ENCODE measurements at regions not wholly inside any gene's neighbourhood (a gene's known extent, or its start where the extent isn't known, plus 50 kb on each side); places are given as distances from the start of the nearest gene placed in this dataset.
"Not testable (repeated sequence)": the region's sequence is repeated elsewhere in the genome, so short reads cannot be mapped to it uniquely, and the experiment has no call there.

DNA sequence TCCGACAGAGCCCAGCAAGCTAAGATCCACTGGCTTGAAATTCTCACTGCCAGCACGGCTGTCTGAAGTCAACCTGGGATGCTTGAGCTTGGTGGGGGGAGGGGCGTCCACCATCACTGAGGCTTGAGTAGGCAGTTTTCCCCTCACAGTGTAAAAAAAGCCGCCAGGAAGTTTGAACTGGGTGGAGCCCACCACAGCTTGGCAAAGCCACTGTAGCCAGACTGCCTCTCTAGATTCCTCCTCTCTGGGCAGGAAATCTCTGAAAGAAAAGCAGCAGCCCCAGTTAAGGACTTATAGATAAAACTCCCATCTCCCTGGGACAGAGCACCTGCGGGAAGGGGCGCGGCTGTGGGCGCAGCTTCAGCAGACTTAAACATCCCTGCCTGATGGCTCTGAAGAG, 68.7 kb upstream of the LIPC start:
- not testable (repeated sequence) for DNase-seq

DNA sequence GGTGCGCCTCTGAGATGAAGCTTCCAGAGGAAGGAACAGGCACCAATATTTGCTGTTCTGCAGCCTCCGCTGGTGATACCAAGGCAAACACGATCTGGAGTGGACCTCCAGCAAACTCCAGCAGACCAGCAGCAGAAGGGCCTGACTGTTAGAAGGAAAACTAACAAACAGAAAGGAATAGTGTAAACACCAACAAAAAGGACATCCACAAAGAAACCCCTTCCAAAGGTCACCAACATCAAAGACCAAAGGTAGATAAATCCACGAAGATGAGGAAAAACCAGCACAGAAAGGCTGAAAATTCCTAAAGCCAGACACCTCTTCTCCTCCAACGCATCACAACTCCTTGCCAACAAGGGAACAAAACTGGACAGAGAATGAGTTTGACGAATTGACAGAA, 68.1 kb upstream of the LIPC start:
- not testable (repeated sequence) for DNase-seq

DNA sequence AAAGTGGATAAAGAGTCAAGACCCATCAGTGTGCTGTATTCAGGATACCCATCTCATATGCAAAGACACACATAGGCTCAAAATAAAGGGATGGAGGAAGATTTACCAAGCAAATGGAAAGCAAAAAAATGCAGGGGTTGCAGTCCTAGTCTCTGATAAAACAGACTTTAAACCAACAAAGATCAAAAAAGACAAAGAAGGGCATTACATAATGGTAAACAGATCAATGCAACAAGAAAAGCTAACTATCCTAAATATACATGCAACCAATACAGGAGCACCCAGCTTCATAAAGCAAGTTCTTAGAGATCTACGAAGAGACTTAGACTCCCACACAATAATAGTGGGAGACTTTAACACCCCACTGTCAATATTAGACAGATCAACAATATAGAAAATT, 66.7 kb upstream of the LIPC start:
- DNase-seq = not testable (repeated sequence)

DNA sequence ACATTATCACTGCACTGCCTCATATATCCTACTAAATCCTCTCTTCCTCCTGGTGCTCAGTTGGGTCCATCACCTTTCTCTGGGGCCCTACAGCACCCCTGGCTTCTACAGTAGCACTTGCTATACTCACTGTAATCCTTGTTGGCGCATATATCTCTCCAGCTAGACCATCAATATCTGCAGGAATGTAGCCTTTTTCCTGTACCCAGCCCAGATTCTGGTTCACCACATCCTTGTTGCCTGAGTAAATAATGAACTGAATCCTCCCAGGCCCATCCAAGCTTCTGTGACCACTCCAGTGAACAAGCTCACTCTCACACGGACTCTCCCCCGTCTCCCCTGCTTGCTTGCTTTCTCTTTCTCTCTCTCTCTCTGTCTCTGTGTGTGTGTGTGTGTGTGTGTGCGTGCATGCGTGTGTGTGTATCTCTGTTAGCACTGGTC, 62.5 kb upstream of the LIPC start:
- peak; percentile 57 for DNase-seq

DNA sequence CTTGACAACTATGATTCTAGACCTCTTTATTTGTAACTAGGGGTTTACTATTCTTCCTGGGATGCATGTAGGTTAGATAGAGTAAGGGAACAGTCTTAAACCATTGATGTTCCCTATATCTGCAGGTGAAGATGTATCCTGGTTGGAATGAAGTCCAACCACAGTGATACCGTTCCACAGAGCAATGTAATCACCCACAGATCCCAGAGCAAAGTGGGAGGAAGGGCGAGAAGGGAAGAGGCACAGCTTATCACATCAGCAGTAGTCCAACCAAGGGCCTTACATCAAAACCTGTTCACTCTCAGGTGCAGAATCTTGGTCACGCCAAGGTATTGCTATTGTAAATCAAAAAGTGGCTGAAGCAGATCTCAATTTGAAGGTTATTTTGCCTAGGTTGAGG, 61.8 kb upstream of the LIPC start:
- no peak for DNase-seq

DNA sequence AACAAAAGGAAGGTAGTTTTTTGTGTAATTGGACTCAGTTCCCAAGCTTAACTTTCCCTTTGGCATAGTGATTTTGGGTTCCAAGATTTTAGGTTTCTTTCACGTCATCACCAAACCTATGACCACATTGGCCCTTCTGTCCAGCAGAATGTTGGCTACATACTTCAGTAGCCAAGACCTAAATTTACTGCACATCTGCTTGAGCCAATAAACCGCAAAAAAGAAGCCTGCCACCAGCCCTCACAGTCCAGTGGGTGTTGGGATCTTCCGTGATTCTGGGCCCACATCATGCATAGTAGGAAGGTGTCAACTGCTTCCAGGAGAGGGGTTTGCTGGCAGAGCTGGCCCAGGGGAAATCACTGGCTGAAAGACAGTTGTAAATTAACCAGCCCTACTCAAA, 57.6 kb upstream of the LIPC start:
- no peak for DNase-seq

DNA sequence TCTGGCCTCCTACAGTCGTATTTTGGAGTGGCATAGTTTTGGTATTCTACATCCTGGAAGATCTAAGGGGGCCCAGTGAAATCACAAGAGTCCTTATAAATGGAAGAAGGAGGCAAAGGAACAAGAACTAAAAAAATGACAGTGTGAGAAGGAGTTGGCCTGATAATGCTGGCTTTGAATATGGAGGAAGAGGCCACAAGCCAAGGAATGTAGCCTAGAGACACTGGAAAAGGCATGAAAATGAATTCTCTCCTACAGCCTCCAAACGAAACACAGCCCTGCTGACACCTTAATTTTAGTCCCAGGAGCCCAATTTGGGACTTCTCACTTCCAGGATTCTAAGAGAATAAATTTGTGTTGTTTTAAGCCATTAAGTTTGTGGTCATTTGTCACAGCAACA, 54.6 kb upstream of the LIPC start:
- DNase-seq = no peak

DNA sequence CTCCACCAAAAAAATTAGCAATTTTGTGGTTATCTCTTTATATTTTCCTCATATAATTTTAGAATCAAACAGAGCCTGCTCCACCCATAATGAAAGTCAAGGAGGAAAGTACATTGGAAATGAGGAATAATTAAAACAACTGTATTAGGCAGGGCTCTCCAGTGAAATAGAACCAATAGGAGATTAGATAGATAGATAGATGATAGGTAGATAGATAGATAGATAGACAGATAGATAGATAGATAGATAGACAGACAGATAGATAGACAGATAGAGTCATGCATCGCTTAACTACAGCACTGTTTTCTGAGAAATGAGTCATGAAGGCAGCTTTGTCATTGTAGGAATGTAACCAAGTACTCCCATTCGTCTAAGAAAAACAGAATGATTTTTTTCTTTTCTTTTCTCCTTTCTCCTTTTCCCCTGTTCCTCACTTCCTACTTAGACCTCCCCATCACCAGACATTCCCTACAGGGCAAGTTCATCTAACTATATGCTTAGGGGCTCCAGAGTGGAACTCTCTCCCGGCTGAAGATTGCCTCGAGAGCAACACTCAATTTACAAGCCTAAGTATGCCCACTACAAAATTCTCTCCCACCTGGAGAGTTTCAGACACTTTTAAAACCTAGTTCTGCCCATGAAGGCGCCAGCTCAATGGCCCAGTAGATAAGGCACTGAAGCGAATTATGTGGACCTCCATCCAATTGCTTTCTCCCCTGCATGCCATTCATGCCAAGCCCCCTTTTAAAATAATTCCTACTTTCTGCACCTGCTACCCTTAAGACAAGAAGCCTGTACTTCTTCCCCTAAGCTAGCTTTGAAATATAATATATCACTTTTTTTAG, 53.3 kb upstream of the LIPC start:
- no peak for DNase-seq

DNA sequence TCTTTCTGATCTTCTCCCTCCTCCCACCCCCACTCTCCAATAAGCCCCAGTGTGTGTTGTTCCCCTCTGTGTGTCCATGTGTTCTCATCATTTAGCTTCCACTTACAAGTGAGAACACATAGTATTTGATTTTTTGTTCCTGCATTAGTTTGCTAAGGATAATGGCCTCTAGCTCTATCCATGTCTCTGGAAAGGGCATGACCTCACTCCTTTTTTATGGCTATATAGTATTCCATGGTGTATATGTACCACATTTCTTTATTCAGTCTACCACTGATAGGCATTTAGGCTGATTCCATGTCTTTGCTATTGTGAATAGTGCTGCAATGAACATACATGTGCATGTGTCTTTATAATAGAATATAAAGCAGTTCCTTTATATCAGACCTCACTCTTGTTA, 52.3 kb upstream of the LIPC start:
- DNase-seq = not testable (repeated sequence)

DNA sequence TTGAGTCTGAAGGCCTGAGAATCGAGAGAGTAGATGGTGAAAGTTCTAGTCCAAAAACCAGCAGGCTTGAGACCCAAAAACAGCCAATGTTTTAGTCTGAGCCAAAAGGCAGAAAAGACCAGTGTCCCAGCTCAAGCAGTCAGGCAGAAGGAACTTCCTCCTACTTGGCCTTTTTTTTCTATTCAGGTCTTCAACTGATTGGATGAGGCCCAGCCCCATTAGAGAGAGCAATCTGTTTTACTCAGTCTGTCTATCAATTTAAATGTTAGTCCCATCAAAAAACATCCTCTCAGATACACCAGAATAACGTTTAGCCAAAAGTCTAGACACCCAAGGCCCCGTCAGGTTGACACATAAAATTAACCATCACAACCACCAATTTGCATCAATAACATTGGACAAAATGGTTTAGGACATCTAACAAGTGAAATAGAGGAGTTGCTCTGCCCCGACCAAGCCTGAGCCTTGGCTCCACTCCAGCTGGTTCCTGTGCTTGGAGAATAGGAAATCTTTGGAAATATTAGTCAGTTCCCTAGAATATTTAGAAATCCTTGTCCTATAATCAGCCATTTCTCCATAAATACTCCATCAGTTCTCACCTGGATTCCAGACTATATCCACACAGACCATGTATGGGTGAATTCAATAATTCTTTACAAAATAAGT, 51.4 kb upstream of the LIPC start:
- DNase-seq = no peak

DNA sequence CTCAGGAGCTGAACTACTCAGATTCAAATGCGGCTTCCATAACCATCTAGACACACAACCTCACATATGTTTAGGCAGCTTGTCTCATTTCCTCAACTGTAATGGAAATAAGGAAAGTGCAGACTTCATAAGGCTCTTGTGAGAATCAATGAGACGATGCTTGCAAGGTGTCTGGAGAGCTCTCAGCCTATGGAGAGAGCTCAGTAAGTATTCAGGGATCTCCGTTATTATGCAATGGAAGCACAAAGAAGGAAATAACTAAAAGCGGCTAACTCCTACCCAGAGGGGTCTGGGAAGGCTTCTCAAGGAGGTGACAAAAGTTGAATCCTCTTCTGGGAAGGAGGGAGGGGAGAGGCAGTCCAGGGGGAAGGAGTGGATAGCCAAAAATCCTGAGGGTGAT, 50.1 kb upstream of the LIPC start:
- no peak for DNase-seq
